Fibroblast of lung (primary cell): ENCODE measurements at regions not wholly inside any gene's neighbourhood (a gene's known extent, or its start where the extent isn't known, plus 50 kb on each side); places are given as distances from the start of the nearest gene placed in this dataset.
"Not testable (repeated sequence)": the region's sequence is repeated elsewhere in the genome, so short reads cannot be mapped to it uniquely, and the experiment has no call there.

Experiments
- DNase-seq, 2 donors: peaks; one replicate each; pipeline versions ENCODE4 v3.0.0 to v3.0.0-alpha.2; 2010; ENCODE audit warnings: low read depth in 2 of 2
- H2AFZ ChIP-seq: 2 replicates; pipeline ENCODE4 v1.5.1; 2012; ENCODE audit warnings: low read length, control low read depth, inconsistent platforms
- H3K27ac ChIP-seq: 2 replicates; pipeline ENCODE4 v1.5.1; 2011; ENCODE audit warnings: low read length, control low read depth; ENCODE audit not compliant: insufficient read depth
- H3K27me3 ChIP-seq: 2 replicates; pipeline ENCODE4 v1.5.1; 2011; ENCODE audit warnings: mild to moderate bottlenecking, low read length; ENCODE audit not compliant: control insufficient read depth, insufficient read depth
- H3K36me3 ChIP-seq: 2 replicates; pipeline ENCODE4 v1.5.1; 2011; ENCODE audit warnings: low read length; ENCODE audit not compliant: control insufficient read depth, insufficient read depth
- H3K4me1 ChIP-seq: 2 replicates; pipeline ENCODE4 v1.5.1; 2011; ENCODE audit warnings: low read length; ENCODE audit not compliant: control insufficient read depth, insufficient read depth; ENCODE audit errors: extremely low read depth
- H3K4me2 ChIP-seq: 2 replicates; pipeline ENCODE4 v1.5.1; 2011; ENCODE audit warnings: low read length, control low read depth; ENCODE audit not compliant: insufficient read depth; ENCODE audit errors: extremely low read depth
- H3K4me3 ChIP-seq, 4 experiments: fragments of 200-600 bp in 1 of 4; sonication (generic) in 1 of 4; replicated peaks in 1 of 4; 2 replicates each; pipeline ENCODE4 v1.5.1; 2011 to 2016; ENCODE audit warnings: low read length in 4 of 4, low read depth in 3 of 4, mild to moderate bottlenecking in 3 of 4, control low read depth in 2 of 4, inconsistent platforms in 1 of 4, mixed read lengths in 1 of 4; ENCODE audit not compliant: insufficient read depth in 1 of 4; ENCODE audit errors: control extremely low read depth in 1 of 4
- H3K79me2 ChIP-seq: 2 replicates; pipeline ENCODE4 v1.5.1; 2012; ENCODE audit warnings: mild to moderate bottlenecking, low read length, inconsistent platforms; ENCODE audit not compliant: control insufficient read depth, insufficient read depth
- H3K9ac ChIP-seq: 2 replicates; pipeline ENCODE4 v1.5.1; 2011; ENCODE audit warnings: mild to moderate bottlenecking, low read length, control low read depth; ENCODE audit not compliant: insufficient read depth
- H3K9me3 ChIP-seq: 2 replicates; pipeline ENCODE4 v1.5.1; 2012; ENCODE audit warnings: low read depth, low read length; ENCODE audit not compliant: control insufficient read depth, insufficient read depth
- H4K20me1 ChIP-seq: 2 replicates; pipeline ENCODE4 v1.5.1; 2011; ENCODE audit warnings: low read length; ENCODE audit not compliant: control insufficient read depth, insufficient read depth; ENCODE audit errors: extremely low read depth
- CTCF ChIP-seq, 2 donors: IDR thresholded peaks in 1 of 2; conservative IDR thresholded peaks in 1 of 2; 1 replicate in 1 of 2; 2 replicates in 1 of 2; pipeline ENCODE4 v1.5.1; 2011 to 2012; ENCODE audit warnings: low read length in 2 of 2, control low read depth in 1 of 2, inconsistent platforms in 1 of 2, low read depth in 1 of 2, mild to moderate bottlenecking in 1 of 2
- EZH2 ChIP-seq: IDR thresholded peaks from 2 replicates; pipeline ENCODE4 v1.5.1; 2012; ENCODE audit warnings: low read length, control low read depth, mild to moderate bottlenecking; ENCODE audit errors: missing control alignments

- TF ChIP-seq EZH2 (no peak), CTCF (conservative IDR thresholded peaks at IDR 0.05 in 1 of 2, IDR thresholded peaks at IDR 0.05 in 1 of 2; ENCODE audit: low read depth in 1 of 2, low read length in 2 of 2) (no peak)
- DNase-seq = no peak
- H3K36me3 ChIP-seq = no peaks in the 10 kb centered on the region
Observed at GRCh38 chr20:54351371-54352136, 123.8 kb upstream of the DOK5 start.

GRCh38 chr20:54352541-54352940, 122.9 kb upstream of the DOK5 start:
- H2AFZ ChIP-seq, DNase-seq, H3K4me2 ChIP-seq, H3K27me3 ChIP-seq, H4K20me1 ChIP-seq, H3K4me1 ChIP-seq, H3K9ac ChIP-seq, H3K4me3 ChIP-seq, H3K79me2 ChIP-seq, H3K9me3 ChIP-seq, H3K36me3 ChIP-seq, H3K27ac ChIP-seq: not testable (repeated sequence)

More at GRCh38 chr20:54351371-54352136, 123.8 kb upstream of the DOK5 start:
- no peak overlapping the region for H3K27ac ChIP-seq
- H3K79me2 ChIP-seq = no peaks in the 10 kb centered on the region
- H4K20me1 ChIP-seq = no peaks in the 10 kb centered on the region
- H3K4me2 ChIP-seq = no peak overlapping the region
- H3K9me3 ChIP-seq = no peaks in the 10 kb centered on the region
- H2AFZ ChIP-seq = no peak overlapping the region
- H3K27me3 ChIP-seq = no peaks in the 10 kb centered on the region
- H3K9ac ChIP-seq = no peak overlapping the region
- no peaks in the 10 kb centered on the region for H3K4me1 ChIP-seq
- no peak overlapping the region for H3K4me3 ChIP-seq

GRCh38 chr20:54353292-54353691, 122.1 kb upstream of the DOK5 start:
- H3K9ac ChIP-seq = no peak overlapping the region
- TF ChIP-seq CTCF (conservative IDR thresholded peaks at IDR 0.05 in 1 of 2, IDR thresholded peaks at IDR 0.05 in 1 of 2; ENCODE audit: low read depth in 1 of 2, low read length in 2 of 2) (no peak), EZH2 (no peak)
- no peak overlapping the region for H3K27ac ChIP-seq
- no peak overlapping the region for H3K4me2 ChIP-seq
- H3K36me3 ChIP-seq = no peaks in the 10 kb centered on the region
- H3K4me3 ChIP-seq = no peak overlapping the region
- H3K4me1 ChIP-seq = peaks cover 2% of the 10 kb centered on the region
- no peaks in the 10 kb centered on the region for H3K27me3 ChIP-seq
- no peaks in the 10 kb centered on the region for H3K9me3 ChIP-seq
- no peak for DNase-seq
- no peak overlapping the region for H2AFZ ChIP-seq
- H3K79me2 ChIP-seq = no peaks in the 10 kb centered on the region
- no peaks in the 10 kb centered on the region for H4K20me1 ChIP-seq
